HepG2 (cell line): ENCODE measurements at regions not wholly inside any gene's neighbourhood (a gene's known extent, or its start where the extent isn't known, plus 50 kb on each side); places are given as distances from the start of the nearest gene placed in this dataset.

ENCODE experiments used
- BRCA1 ChIP-seq: sonication (generic); formaldehyde crosslinking; IDR thresholded peaks from 2 replicates; pipeline ENCODE4 v1.4.0; 2020; ENCODE audit warnings: missing genetic modification reagents
- ETV6 ChIP-seq: sonication (generic); formaldehyde crosslinking; conservative IDR thresholded peaks from 2 replicates; pipeline ENCODE4 v1.4.0; 2020; ENCODE audit warnings: missing genetic modification reagents
- EZH2 ChIP-seq: conservative IDR thresholded peaks from 2 replicates; pipeline ENCODE4 v1.6.1; 2012; ENCODE audit warnings: mild to moderate bottlenecking, low read depth, low read length, moderate library complexity
- KMT2B ChIP-seq: IDR thresholded peaks from 2 replicates; pipeline ENCODE4 v1.6.1; 2016; ENCODE audit warnings: missing genetic modification reagents, missing compliant biosample characterization
- MTA3 ChIP-seq: sonication (generic); formaldehyde crosslinking; IDR thresholded peaks from 2 replicates; pipeline ENCODE4 v1.4.0; 2020; ENCODE audit warnings: missing genetic modification reagents
- RFX5 ChIP-seq: IDR thresholded peaks from 2 replicates; pipeline ENCODE4 v1.6.1; 2011; ENCODE audit warnings: low read depth, low read length, improper control_type of control experiment
- SCMH1 ChIP-seq: sonication (generic); formaldehyde crosslinking; IDR thresholded peaks from 2 replicates; pipeline ENCODE4 v1.9.0; 2021; ENCODE audit warnings: missing genetic modification reagents, mild to moderate bottlenecking, borderline replicate concordance
- TCF7L2 ChIP-seq: IDR thresholded peaks from 2 replicates; pipeline ENCODE4 v1.6.1; 2011; ENCODE audit warnings: mild to moderate bottlenecking, low read depth, low read length, moderate library complexity
- ZFP36 ChIP-seq: fragments of 150-350 bp; IDR thresholded peaks from 2 replicates; pipeline ENCODE4 v1.6.1; 2018; ENCODE audit warnings: borderline replicate concordance, low read length, low read depth; ENCODE audit not compliant: partially characterized antibody
- ZMYM3 ChIP-seq: sonication (generic); formaldehyde crosslinking; IDR thresholded peaks from 2 replicates; pipeline ENCODE4 v1.5.1; 2020; ENCODE audit warnings: mild to moderate bottlenecking, missing genetic modification reagents
- ZNF12 ChIP-seq: sonication (generic); formaldehyde crosslinking; IDR thresholded peaks from 2 replicates; pipeline ENCODE4 v1.5.0; 2020; ENCODE audit warnings: missing genetic modification reagents
- TF ChIP-seq, protein P1 (sequence below): sonication (generic); formaldehyde crosslinking; IDR thresholded peaks from 2 replicates; pipeline ENCODE4 v1.5.0; 2020; ENCODE audit warnings: mild to moderate bottlenecking, missing genetic modification reagents, moderate library complexity
- TF ChIP-seq, protein P2 (sequence below): sonication (generic); formaldehyde crosslinking; conservative IDR thresholded peaks from 2 replicates; pipeline ENCODE4 v1.4.0; 2020; ENCODE audit warnings: missing genetic modification reagents
- TF ChIP-seq, protein P3 (sequence below): sonication (generic); formaldehyde crosslinking; IDR thresholded peaks from 2 replicates; pipeline ENCODE4 v1.4.0; 2020; ENCODE audit warnings: missing genetic modification reagents, borderline replicate concordance

DNA sequence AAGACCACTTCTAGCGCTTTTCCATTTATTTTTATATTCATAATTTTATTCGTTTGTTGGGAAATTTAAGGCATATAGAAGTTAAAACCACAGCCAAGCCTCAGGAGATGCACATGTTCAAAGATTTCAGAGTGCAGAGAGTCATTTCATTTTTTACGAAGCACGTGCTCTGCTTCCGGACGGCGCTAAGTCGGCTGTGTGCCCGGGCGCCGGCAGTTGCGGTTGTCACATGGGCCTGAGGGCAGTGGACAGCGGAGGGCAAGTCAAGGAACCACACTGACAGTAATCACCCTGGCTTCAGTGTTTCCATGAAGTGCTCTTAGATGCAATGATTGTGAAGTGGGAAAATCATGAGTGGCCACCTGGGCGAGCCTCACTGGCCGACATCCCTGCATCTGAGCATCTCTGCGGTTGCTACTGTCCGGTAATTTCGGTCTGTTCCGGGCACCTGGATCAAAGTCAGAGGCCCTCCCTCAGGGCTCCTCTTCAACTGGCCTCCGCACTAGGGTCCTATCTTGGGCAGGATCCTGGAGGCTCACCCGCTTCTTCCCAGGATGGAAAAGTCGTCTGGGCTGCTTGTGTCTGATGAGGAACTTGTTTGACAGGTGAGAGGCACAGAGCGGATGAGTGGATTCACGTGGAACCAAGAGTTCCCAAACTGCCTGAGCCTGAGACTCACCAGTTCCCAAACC, 90.8 kb downstream of the DACT2 start:
- no peak for TF ChIP-seq ZMYM3 (CRISPR knock-in tag)
- TF ChIP-seq ETV6 = no peak
- no peak for TF ChIP-seq EZH2
- TF ChIP-seq, protein P1, sequence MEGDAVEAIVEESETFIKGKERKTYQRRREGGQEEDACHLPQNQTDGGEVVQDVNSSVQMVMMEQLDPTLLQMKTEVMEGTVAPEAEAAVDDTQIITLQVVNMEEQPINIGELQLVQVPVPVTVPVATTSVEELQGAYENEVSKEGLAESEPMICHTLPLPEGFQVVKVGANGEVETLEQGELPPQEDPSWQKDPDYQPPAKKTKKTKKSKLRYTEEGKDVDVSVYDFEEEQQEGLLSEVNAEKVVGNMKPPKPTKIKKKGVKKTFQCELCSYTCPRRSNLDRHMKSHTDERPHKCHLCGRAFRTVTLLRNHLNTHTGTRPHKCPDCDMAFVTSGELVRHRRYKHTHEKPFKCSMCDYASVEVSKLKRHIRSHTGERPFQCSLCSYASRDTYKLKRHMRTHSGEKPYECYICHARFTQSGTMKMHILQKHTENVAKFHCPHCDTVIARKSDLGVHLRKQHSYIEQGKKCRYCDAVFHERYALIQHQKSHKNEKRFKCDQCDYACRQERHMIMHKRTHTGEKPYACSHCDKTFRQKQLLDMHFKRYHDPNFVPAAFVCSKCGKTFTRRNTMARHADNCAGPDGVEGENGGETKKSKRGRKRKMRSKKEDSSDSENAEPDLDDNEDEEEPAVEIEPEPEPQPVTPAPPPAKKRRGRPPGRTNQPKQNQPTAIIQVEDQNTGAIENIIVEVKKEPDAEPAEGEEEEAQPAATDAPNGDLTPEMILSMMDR = no peak
- TF ChIP-seq, protein P2, sequence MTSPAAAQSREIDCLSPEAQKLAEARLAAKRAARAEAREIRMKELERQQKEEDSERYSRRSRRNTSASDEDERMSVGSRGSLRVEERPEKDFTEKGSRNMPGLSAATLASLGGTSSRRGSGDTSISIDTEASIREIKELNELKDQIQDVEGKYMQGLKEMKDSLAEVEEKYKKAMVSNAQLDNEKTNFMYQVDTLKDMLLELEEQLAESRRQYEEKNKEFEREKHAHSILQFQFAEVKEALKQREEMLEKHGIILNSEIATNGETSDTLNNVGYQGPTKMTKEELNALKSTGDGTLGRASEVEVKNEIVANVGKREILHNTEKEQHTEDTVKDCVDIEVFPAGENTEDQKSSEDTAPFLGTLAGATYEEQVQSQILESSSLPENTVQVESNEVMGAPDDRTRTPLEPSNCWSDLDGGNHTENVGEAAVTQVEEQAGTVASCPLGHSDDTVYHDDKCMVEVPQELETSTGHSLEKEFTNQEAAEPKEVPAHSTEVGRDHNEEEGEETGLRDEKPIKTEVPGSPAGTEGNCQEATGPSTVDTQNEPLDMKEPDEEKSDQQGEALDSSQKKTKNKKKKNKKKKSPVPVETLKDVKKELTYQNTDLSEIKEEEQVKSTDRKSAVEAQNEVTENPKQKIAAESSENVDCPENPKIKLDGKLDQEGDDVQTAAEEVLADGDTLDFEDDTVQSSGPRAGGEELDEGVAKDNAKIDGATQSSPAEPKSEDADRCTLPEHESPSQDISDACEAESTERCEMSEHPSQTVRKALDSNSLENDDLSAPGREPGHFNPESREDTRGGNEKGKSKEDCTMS (CRISPR knock-in tag) = no peak
- TF ChIP-seq, protein P3, sequence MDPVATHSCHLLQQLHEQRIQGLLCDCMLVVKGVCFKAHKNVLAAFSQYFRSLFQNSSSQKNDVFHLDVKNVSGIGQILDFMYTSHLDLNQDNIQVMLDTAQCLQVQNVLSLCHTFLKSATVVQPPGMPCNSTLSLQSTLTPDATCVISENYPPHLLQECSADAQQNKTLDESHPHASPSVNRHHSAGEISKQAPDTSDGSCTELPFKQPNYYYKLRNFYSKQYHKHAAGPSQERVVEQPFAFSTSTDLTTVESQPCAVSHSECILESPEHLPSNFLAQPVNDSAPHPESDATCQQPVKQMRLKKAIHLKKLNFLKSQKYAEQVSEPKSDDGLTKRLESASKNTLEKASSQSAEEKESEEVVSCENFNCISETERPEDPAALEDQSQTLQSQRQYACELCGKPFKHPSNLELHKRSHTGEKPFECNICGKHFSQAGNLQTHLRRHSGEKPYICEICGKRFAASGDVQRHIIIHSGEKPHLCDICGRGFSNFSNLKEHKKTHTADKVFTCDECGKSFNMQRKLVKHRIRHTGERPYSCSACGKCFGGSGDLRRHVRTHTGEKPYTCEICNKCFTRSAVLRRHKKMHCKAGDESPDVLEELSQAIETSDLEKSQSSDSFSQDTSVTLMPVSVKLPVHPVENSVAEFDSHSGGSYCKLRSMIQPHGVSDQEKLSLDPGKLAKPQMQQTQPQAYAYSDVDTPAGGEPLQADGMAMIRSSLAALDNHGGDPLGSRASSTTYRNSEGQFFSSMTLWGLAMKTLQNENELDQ = no peak
- TF ChIP-seq BRCA1 (CRISPR knock-in tag) = no peak
- no peak for TF ChIP-seq TCF7L2
- TF ChIP-seq MTA3 (CRISPR knock-in tag) = no peak
- TF ChIP-seq ZFP36 = no peak
- TF ChIP-seq ZNF12 (CRISPR knock-in tag) = no peak
- no peak for TF ChIP-seq SCMH1 (CRISPR knock-in tag)
- no peak for TF ChIP-seq KMT2B
- no peak for TF ChIP-seq RFX5
